ENCODE measurements at regions not wholly inside any gene's neighbourhood (a gene's known extent, or its start where the extent isn't known, plus 50 kb on each side); places are given as distances from the start of the nearest gene placed in this dataset.
"Not testable (repeated sequence)": the region's sequence is repeated elsewhere in the genome, so short reads cannot be mapped to it uniquely, and the experiment has no call there.

DNA sequence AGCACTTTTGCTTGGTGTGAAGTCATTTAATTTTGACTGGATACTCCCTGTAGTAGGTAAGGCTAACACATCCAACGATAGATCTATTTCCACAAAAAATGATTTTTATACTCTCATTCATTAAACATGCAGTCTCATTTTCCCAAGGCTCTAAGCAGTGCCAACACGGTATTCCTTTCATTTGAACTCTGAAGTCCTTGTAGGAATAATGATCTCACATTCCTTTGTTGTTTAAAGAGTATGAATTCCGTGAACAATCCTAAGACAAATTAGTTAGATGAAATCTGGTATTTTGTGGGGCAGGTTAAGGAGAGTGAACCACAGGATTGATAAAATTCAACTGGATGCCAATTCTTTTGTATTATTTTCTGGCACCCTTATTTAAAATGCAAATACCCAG is 66.6 kb downstream of the LACC1 start:
- DNase-seq: no peak

DNA sequence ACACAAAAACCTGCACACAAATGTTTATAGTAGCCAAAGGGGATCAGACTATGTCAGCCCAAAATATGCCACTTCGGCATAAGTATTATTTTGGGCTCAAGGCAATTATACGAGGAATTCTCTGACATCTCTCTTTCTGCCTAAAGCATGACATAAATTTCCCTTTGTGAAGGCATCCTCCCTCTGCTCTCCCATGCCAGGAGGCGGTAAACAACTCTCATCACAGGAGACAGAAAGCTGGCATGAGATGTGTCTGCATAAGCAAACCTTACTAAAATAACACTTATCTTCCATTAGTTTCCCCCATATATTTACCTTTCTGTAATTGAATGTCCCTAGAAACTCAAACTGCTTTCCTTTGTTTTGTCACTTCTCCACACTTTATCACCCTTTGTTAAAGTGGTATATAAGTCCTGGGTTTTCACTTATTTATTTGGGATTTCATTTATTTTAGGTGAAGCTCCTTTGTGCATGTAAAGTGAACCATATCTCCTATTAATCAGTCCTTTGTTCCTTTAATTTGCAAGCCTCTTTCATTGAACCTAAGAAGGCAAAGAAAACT is 68.3 kb downstream of the LACC1 start:
- no peak for DNase-seq

DNA sequence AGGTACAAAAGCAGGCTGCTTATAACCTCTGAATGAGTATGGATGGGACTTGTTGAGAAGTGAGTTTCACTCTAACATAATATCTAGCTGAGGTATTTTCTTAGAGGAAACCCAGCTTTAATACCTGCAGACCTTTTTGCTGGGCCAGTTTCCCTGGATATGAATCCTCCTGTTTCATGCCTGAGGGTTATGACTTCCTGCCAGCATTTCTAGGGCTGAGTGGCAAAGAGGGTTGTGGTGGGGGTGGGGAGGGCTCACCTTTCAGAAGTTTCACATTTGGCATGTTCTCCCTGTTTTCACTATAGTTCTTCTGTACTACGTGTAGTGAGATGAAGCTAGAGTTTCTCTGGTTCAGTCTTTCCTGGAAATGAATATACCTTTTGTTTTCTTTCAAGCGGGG is 73.7 kb downstream of the LACC1 start:
- no peak for DNase-seq

DNA sequence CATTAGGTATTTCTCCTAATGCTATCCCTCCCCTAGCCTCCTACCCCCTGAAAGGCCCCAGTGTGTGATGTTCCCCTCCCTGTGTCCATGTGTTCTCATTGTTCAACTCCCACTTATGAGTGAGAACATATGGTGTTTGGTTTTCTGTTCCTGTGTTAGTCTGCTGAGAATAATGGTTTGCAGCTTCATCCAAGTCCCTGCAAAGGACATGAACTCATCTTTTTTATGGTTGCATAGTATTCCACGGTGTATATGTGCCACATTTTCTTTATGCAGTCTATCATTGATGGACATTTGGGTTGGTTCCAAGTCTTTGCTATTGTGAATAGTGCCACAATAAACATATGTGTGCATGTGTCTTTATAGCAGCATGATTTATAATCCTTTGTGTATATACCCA is 77.3 kb downstream of the LACC1 start:
- not testable (repeated sequence) for DNase-seq

DNA sequence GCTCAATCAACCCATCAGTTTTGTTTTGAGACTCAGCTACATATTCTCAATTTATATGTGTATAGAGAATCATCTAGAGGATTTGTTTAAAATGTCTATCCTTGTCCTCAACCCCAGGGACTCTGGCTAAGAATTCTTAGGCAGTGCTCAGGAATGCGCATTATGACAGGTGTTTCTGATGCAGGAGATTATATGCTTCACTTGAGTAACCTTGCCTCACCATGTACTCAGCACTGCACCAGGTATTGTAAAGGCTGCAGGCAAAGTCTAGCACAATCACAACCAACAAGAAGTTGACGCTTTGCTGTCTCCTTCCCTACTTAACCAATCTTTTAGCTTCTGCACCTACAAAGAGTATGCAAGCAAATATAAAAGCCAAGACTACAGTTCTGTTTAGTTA is 79.6 kb downstream of the LACC1 start:
- no peak for DNase-seq

DNA sequence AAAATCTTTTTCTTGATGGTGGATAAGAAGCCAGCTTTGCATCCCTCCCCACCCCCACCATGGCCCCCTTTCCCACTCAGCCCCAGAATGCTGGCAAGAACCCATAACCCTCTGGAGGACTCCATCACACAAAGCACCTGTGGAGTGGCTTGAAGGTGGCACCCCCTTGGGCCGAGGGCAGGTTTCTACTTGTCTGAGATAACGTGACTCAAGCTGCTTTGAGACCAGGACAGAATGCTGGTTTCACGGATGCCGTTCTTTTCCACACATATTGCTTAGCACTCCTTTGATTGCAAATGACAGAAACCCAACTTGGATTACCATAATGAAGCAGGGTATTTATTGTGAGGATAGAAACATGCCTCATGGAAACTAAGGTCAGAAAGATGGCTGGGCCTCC is 82.2 kb downstream of the LACC1 start:
- DNase-seq: no peak

DNA sequence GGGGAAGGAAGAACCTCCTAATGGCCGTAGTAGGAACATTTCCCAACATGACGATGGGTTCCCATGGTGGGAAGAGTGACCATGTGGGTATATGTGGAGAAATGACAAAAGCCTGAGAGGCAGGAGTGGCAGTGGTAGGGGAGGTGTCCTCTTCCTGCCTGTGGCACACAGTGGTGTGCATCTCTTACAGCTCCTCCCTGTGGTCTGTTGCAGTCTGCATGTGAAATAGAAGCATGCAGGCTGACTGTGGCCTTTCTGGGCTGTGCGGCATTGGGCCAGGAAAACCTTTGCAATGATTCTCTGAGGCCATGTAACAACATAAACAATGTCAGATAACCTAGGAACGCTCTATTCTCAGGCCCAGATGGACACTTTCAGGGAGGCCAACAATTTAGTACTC is 84.0 kb downstream of the LACC1 start:
- no peak for DNase-seq

DNA sequence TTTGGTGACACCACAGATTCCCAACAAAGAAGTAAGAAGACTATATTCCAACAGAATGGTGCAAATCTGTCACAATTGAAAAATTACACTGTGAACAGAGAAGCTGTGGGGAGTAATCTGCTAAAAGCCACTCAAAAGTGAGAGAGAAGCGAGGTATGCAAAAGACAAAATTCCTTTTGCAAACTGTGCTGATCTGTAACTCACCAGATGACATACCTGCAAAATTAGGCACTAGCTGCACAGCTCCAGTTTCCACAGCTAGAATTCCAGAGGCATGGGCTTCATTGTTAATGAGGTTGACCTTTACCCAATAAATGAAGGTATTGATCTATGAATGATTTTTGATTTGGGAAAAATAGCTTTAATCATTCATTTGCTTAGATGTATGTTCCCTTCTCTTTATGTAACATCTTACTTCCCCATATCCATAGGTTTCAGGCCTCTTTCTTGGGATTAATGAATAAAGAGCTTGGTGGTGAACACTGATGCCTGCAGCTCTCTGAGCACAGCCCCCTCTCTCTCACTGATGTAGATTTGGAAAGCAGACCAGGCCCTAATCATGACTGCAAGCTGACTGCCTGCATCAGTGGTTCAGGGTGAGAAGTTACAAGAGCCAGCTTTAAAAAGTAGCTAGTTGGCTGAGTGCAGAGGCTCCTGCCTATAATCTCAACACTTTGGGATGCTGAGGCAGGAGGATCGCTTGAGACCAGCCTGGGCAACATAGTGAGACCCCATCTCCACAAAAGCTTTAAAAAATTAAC is 85.2 kb downstream of the LACC1 start:
- no peak for DNase-seq

DNA sequence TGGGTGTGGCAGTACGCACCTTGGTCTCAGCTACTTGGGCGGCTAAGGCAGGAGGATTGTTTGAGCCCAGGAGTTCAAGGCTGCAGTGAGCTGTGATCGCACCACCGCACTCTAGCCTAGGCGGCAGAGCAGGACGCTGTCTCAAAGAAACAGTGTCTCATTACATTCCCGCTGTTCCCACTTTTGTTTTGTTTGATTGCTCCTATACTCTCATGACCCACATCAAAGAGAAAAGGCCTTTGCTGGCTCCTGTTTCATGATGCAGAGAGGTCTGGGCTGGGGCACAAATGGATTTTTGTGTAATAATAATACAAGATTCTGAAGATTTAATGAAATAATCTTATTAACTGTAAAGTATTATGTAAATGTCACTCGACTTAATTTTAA is 85.7 kb downstream of the LACC1 start:
- DNase-seq: no peak

DNA sequence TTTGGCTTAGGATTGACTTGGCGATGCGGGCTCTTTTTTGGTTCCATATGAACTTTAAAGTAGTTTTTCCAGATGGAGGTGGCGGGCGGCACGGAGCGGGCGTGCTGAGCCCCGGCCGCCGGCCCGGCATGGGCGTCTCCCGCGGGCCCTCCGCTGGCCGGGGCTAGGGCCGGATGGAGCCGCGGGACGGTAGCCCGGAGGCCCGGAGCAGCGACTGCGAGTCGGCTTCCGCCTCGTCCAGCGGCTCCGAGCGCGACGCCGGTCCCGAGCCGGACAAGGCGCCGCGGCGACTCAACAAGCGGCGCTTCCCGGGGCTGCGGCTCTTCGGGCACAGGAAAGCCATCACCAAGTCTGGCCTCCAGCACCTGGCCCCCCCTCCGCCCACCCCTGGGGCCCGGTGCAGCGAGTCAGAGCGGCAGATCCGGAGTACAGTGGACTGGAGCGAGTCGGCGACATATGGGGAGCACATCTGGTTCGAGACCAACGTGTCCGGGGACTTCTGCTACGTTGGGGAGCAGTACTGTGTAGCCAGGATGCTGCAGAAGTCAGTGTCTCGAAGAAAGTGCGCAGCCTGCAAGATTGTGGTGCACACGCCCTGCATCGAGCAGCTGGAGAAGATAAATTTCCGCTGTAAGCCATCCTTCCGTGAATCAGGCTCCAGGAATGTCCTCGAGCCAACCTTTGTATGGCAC is 88.7 kb downstream of the LACC1 start:
- DNase-seq: not testable (repeated sequence)

DNA sequence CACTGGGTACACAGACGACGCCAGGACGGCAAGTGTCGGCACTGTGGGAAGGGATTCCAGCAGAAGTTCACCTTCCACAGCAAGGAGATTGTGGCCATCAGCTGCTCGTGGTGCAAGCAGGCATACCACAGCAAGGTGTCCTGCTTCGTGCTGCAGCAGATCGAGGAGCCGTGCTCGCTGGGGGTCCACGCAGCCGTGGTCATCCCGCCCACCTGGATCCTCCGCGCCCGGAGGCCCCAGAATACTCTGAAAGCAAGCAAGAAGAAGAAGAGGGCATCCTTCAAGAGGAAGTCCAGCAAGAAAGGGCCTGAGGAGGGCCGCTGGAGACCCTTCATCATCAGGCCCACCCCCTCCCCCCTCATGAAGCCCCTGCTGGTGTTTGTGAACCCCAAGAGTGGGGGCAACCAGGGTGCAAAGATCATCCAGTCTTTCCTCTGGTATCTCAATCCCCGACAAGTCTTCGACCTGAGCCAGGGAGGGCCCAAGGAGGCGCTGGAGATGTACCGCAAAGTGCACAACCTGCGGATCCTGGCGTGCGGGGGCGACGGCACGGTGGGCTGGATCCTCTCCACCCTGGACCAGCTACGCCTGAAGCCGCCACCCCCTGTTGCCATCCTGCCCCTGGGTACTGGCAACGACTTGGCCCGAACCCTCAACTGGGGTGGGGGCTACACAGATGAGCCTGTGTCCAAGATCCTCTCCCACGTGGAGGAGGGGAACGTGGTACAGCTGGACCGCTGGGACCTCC is 89.4 kb downstream of the LACC1 start:
- not testable (repeated sequence) for DNase-seq

DNA sequence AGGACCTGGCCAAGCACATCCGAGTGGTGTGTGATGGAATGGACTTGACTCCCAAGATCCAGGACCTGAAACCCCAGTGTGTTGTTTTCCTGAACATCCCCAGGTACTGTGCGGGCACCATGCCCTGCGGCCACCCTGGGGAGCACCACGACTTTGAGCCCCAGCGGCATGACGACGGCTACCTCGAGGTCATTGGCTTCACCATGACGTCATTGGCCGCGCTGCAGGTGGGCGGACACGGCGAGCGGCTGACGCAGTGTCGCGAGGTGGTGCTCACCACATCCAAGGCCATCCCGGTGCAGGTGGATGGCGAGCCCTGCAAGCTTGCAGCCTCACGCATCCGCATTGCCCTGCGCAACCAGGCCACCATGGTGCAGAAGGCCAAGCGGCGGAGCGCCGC is 90.2 kb downstream of the LACC1 start:
- DNase-seq: not testable (repeated sequence)

DNA sequence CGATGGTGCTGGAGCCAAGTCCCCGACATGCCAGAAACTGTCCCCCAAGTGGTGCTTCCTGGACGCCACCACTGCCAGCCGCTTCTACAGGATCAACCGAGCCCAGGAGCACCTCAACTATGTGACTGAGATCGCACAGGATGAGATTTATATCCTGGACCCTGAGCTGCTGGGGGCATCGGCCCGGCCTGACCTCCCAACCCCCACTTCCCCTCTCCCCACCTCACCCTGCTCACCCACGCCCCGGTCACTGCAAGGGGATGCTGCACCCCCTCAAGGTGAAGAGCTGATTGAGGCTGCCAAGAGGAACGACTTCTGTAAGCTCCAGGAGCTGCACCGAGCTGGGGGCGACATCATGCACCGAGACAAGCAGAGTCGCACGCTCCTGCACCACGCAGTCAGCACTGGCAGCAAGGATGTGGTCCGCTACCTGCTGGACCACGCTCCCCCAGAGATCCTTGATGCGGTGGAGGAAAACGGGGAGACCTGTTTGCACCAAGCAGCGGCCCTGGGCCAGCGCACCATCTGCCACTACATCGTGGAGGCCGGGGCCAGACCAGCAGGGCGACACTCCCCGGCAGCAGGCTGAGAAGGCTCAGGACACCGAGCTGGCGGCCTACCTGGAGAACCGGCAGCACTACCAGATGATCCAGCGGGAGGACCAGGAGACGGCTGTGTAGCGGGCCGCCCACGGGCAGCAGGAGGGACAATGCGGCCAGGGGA is 91.0 kb downstream of the LACC1 start:
- DNase-seq: not testable (repeated sequence)

DNA sequence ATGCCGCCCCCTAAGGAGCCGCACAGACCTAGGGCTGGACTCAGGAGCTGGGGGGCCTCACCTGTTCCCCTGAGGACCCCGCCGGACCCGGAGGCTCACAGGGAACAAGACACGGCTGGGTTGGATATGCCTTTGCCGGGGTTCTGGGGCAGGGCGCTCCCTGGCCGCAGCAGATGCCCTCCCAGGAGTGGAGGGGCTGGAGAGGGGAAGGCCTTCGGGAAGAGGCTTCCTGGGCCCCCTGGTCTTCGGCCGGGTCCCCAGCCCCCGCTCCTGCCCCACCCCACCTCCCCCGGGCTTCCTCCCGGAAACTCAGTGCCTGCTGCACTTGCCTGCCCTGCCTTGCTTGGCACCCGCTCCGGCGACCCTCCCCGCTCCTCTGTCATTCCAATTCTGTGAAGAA is 91.6 kb downstream of the LACC1 start:
- DNase-seq: not testable (repeated sequence)

DNA sequence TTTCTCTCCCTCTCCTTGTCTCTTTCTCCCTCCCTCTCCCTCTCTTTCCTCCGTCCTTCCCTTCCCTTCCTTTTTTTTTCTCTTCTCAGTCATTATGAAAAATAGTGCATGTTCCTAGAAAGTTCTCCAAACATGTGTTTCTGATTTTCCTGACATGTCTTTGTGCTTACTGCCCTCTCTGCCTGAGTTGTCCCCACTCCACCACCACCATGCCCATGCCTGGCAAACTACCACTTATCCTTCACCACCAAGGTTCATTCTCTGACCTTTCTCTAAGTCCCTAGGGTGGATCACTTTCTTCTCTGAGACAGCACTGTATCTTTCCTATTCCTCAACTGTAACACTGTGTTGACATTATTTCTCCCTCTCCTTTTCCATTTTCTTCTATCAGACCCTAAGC is 98.2 kb downstream of the LACC1 start:
- DNase-seq: no peak

DNA sequence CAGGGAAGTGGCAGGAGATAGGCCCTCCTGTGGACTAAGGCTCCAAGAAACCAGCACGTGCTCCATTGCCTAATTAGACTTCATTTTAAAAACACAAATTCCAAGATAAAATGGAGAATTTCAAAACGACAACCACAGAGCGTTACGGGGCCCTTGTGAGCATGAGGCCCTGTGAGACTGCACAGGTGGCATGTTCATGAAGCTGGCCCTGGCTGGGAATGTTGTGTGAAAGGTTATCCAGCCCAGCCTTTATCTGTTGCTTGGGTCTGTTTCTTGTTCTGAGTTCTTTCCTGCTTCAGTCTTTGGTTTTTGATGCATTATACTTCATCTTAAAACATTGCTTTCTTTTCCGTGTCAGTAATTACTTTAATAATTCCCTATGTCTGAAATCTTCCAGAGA is 99.0 kb downstream of the LACC1 start:
- no peak for DNase-seq

DNA sequence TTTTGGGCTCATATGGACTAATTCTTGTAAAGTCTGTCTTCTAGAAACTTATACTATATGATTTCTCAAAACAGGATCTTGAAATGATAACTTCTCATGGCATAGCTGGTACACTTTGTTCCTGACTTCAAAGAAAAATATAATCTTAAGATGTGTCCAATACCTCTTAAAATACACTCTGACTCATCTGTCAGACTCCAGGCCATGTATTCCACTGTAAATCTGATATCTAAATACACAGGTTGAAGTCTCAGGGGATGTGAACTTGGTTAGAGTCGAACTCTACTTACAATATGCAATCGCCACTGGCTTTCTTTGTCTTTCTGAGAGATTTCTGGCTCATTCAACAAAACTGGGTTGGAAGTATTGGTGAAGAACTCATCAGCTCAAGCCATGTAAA is 99.8 kb downstream of the LACC1 start:
- DNase-seq: no peak

DNA sequence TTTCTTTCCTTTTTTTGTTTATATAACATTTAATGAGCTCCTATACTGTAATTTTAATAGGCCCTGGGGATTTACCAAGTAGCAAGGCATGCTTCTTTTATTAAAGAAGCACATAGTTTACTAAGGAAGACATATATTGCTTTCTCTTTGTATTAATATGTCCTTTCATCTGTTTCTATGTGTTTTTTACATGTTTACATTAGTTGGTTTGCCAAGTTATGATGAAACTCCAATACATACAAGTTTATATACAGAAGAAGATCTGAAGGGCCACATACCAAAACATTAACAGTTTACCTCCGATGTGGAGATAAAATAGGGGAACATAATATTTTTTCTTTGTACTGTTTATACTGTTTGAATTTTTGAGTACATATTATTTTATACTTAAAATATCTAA is 100.9 kb downstream of the LACC1 start:
- no peak for DNase-seq

DNA sequence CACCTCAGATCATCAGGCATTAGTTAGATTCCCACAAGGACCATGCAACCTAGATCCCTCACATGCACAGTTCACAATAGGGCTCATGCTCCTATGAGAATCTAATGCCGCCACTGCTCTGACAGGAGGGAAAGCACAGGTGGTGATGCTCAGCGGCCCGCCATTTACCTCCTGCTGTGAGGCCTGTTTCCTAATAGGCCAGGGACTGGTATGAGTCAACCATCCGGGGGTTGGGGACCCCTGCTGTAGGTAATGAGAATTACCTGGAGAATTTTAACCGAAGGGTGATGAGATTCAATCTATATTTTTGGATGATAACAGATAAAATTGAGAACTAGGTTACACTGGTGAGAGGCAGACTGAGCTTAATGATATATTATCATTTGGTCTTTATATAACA is 101.4 kb downstream of the LACC1 start:
- no peak for DNase-seq

DNA sequence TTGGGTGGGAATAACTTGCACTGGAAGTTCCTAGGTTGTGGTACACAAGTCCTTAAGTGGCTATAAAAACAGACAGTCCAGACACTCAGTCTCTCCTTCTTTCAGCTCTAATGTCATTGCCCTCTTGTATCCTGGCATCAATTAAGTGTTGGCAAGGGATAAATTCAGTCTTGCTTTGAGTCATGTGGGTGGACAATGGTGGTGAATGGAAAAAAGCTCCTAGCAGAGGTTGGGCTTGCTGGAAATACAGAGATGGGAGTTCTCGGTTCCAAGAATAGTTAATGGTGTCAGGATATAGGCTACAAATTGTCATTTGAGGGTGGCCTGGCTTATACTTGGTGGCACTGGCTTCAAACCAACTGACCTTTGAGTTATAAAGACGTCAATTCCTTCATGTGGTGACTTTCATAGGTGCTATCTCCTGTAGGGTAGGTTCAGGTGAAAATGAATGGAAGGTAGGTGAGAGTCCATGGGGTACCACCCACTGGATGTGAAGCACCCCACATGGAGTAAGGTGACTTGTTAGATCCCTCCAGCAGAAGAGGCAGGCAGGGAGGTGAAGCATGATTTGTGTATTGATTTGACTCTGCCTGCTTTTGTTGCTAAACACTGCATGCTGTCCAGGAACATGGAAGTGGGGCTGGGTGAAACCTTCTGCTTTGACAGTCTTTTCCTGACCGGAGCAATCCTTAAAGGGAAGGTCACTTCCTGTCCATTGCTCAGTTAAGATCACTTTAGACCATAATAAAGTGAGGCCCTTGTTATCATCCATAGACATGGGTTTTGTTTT is 102.0 kb downstream of the LACC1 start:
- DNase-seq: no peak

DNA sequence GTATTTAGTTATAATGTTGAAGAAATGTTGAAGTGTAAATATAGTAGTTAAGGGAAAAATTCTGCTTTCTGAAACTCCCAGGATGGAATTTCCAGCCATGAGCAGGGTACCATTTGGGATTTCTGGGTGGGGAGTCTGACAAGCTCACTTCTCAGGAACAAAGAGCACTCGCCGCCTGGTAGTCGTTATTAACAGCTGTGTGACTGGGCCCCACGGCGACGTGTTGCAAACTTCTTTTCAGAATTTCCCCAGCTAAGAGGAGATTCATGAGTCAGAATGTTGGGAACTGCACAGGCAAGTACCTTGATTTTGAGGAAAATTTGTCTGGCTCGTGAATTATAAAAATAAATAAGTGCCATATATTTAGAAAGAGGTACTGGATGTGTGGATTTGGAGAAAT is 103.7 kb downstream of the LACC1 start:
- no peak for DNase-seq

DNA sequence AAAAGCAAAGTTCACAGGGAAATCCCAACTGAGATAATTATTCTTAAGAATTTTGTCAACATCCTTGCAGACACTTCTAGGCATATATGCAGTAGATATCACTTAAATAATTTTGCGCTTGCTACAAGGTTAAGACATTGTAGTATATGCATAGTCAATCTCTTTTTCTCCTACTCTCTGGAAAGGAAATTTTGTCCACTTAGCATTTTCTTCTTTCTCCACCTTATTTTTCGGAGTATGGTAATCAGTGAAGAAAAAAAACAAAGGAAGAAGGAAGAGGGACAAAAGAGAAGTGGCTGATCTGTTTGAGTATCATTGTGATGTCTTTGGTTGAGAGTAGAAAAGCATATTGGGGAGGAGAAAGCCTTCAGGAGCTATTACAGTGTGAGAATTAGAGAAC is 104.6 kb downstream of the LACC1 start:
- DNase-seq: no peak
